ENCODE measurements at regions not wholly inside any gene's neighbourhood (a gene's known extent, or its start where the extent isn't known, plus 50 kb on each side); places are given as distances from the start of the nearest gene placed in this dataset.

GRCh38 chr7:12945901-12946300, 258.5 kb downstream of the ARL4A start:
- no peak for TF ChIP-seq CTCF (IDR thresholded peaks at IDR 0.05; ENCODE audit: insufficient read depth, low read length)
- no peak for TF ChIP-seq POLR2AphosphoS5 (IDR thresholded peaks at IDR 0.05; ENCODE audit: low read depth)
- TF ChIP-seq REST (IDR thresholded peaks at IDR 0.05; ENCODE audit: insufficient replicate concordance, low read depth), result no peak
- no peak for TF ChIP-seq GABPA (IDR thresholded peaks at IDR 0.05; ENCODE audit: low read depth)
